ENCODE measurements at regions not wholly inside any gene's neighbourhood (a gene's known extent, or its start where the extent isn't known, plus 50 kb on each side); places are given as distances from the start of the nearest gene placed in this dataset.

DNA sequence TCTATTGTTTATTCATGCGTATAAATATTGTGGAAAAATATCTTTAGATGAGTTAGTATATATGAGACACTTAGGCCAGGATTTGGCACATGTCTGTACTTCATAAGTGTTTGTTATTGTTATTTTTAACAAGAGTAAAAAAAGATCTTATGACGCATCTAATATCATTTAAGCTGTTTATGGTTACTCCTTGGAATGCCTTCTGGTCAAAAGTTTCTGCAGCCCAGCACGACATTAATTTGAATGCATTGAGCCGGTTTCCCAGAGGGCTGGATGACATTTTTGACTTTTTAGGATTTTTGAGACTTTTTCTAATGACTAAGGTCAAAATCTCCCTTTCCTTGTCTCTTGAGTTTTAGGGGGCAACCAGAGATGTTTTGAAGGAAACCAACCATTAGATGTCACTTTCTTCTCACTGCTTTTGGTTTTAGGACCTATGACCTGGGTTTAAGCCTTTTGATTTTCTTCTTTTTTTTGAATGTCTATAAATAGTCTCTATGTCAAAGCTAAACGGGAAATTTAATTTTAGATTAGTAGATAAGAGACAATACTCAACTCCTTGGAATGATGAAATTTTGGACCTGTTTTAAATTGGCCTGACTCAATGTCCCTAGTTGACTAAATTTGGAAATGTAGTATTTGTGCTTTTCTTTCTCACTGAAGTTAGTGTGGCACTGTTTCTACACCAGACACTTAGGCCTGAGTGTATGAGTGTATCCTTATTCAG lies 215.5 kb downstream of the AEBP2 start:
- 2% methylated on average over 5 of the region's 5 CpGs for WGBS (ENCODE audit: insufficient coverage, low coverage, missing lambda C conversion rate)
- intact Hi-C loops (cut with micrococcal nuclease) = no loop called here
- in situ Hi-C loops (cut with MboI) = no loop called here
- TF ChIP-seq, protein P1, sequence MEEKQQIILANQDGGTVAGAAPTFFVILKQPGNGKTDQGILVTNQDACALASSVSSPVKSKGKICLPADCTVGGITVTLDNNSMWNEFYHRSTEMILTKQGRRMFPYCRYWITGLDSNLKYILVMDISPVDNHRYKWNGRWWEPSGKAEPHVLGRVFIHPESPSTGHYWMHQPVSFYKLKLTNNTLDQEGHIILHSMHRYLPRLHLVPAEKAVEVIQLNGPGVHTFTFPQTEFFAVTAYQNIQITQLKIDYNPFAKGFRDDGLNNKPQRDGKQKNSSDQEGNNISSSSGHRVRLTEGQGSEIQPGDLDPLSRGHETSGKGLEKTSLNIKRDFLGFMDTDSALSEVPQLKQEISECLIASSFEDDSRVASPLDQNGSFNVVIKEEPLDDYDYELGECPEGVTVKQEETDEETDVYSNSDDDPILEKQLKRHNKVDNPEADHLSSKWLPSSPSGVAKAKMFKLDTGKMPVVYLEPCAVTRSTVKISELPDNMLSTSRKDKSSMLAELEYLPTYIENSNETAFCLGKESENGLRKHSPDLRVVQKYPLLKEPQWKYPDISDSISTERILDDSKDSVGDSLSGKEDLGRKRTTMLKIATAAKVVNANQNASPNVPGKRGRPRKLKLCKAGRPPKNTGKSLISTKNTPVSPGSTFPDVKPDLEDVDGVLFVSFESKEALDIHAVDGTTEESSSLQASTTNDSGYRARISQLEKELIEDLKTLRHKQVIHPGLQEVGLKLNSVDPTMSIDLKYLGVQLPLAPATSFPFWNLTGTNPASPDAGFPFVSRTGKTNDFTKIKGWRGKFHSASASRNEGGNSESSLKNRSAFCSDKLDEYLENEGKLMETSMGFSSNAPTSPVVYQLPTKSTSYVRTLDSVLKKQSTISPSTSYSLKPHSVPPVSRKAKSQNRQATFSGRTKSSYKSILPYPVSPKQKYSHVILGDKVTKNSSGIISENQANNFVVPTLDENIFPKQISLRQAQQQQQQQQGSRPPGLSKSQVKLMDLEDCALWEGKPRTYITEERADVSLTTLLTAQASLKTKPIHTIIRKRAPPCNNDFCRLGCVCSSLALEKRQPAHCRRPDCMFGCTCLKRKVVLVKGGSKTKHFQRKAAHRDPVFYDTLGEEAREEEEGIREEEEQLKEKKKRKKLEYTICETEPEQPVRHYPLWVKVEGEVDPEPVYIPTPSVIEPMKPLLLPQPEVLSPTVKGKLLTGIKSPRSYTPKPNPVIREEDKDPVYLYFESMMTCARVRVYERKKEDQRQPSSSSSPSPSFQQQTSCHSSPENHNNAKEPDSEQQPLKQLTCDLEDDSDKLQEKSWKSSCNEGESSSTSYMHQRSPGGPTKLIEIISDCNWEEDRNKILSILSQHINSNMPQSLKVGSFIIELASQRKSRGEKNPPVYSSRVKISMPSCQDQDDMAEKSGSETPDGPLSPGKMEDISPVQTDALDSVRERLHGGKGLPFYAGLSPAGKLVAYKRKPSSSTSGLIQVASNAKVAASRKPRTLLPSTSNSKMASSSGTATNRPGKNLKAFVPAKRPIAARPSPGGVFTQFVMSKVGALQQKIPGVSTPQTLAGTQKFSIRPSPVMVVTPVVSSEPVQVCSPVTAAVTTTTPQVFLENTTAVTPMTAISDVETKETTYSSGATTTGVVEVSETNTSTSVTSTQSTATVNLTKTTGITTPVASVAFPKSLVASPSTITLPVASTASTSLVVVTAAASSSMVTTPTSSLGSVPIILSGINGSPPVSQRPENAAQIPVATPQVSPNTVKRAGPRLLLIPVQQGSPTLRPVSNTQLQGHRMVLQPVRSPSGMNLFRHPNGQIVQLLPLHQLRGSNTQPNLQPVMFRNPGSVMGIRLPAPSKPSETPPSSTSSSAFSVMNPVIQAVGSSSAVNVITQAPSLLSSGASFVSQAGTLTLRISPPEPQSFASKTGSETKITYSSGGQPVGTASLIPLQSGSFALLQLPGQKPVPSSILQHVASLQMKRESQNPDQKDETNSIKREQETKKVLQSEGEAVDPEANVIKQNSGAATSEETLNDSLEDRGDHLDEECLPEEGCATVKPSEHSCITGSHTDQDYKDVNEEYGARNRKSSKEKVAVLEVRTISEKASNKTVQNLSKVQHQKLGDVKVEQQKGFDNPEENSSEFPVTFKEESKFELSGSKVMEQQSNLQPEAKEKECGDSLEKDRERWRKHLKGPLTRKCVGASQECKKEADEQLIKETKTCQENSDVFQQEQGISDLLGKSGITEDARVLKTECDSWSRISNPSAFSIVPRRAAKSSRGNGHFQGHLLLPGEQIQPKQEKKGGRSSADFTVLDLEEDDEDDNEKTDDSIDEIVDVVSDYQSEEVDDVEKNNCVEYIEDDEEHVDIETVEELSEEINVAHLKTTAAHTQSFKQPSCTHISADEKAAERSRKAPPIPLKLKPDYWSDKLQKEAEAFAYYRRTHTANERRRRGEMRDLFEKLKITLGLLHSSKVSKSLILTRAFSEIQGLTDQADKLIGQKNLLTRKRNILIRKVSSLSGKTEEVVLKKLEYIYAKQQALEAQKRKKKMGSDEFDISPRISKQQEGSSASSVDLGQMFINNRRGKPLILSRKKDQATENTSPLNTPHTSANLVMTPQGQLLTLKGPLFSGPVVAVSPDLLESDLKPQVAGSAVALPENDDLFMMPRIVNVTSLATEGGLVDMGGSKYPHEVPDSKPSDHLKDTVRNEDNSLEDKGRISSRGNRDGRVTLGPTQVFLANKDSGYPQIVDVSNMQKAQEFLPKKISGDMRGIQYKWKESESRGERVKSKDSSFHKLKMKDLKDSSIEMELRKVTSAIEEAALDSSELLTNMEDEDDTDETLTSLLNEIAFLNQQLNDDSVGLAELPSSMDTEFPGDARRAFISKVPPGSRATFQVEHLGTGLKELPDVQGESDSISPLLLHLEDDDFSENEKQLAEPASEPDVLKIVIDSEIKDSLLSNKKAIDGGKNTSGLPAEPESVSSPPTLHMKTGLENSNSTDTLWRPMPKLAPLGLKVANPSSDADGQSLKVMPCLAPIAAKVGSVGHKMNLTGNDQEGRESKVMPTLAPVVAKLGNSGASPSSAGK (IDR thresholded peaks at IDR 0.05) = no peak
- TF ChIP-seq ZNF134 (CRISPR knock-in tag; conservative IDR thresholded peaks at IDR 0.05) (no peak), ZNF224 (CRISPR knock-in tag; IDR thresholded peaks at IDR 0.05) (no peak), SMAD3 (CRISPR knock-in tag; conservative IDR thresholded peaks at IDR 0.05) (no peak), ETV5 (CRISPR knock-in tag; IDR thresholded peaks at IDR 0.05; ENCODE audit: low read depth) (no peak), MAFG (tag; conservative IDR thresholded peaks at IDR 0.05) (no peak), SREBF1 (IDR thresholded peaks at IDR 0.05; ENCODE audit: borderline replicate concordance, low read depth, low read length) (no peak), NFE2 (IDR thresholded peaks at IDR 0.05; ENCODE audit: low read depth) (no peak)
- TF ChIP-seq, protein P2, sequence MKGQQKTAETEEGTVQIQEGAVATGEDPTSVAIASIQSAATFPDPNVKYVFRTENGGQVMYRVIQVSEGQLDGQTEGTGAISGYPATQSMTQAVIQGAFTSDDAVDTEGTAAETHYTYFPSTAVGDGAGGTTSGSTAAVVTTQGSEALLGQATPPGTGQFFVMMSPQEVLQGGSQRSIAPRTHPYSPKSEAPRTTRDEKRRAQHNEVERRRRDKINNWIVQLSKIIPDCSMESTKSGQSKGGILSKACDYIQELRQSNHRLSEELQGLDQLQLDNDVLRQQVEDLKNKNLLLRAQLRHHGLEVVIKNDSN (CRISPR knock-in tag; IDR thresholded peaks at IDR 0.05) = no peak
- TF ChIP-seq, protein P3, sequence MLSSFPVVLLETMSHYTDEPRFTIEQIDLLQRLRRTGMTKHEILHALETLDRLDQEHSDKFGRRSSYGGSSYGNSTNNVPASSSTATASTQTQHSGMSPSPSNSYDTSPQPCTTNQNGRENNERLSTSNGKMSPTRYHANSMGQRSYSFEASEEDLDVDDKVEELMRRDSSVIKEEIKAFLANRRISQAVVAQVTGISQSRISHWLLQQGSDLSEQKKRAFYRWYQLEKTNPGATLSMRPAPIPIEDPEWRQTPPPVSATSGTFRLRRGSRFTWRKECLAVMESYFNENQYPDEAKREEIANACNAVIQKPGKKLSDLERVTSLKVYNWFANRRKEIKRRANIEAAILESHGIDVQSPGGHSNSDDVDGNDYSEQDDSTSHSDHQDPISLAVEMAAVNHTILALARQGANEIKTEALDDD (IDR thresholded peaks at IDR 0.05) = no peak

More for the DNA sequence above, 215.5 kb downstream of the AEBP2 start:
- no peak for ATAC-seq
- Histone ChIP-seq H3K9me1 (ENCODE audit: control insufficient read depth, insufficient read depth, low read length) (no peaks in the 10 kb centered on the region), H4K20me1 (replicated peaks; ENCODE audit: control insufficient read depth, insufficient read depth, low read length) (no peaks in the 10 kb centered on the region), H3K79me2 (ENCODE audit: control insufficient read depth, insufficient read depth, low read length) (no peaks in the 10 kb centered on the region), H3K27ac (ENCODE audit: extremely low read depth, low read depth, low read length) (no peak overlapping the region), H3K36me3 (ENCODE audit: control insufficient read depth, insufficient read depth, low read length) (no peaks in the 10 kb centered on the region), H3K4me1 (replicated peaks in 1 of 2; ENCODE audit: control insufficient read depth in 2 of 2, insufficient read depth in 2 of 2, low read length in 2 of 2) (no peaks in the 10 kb centered on the region), H3K27me3 (ENCODE audit: control insufficient read depth in 2 of 2, insufficient read depth in 2 of 2, low read length in 2 of 2) (no peaks in the 10 kb centered on the region), H3K9me3 (replicated peaks; ENCODE audit: control insufficient read depth, insufficient read depth, low read depth, low read length) (no peaks in the 10 kb centered on the region), H3K4me2 (ENCODE audit: insufficient read depth, low read length) (no peak overlapping the region), H3K4me3 (no peak overlapping the region), H3K9ac (ENCODE audit: insufficient read depth in 1 of 2, low read depth in 2 of 2, low read length in 2 of 2) (no peak overlapping the region), H2AFZ (ENCODE audit: low read depth, low read length) (no peak overlapping the region)
- FAIRE-seq = no peak
- DNase-seq (ENCODE audit: extremely low read depth in 1 of 4, low spot score in 3 of 4) = no peak
- ChIA-PET CTCF (ENCODE audit: low intra/inter-chr PET ratio) (interaction anchor here (0.6 kb wide), 1 partner anchor 1195 kb away, joined by 6 read pairs; no protein-coding TSS in a partner anchor), POLR2A (interaction anchor here (0.6 kb wide), 1 partner anchor 18 kb away, joined by 3 read pairs; no protein-coding TSS in a partner anchor)
- BruUV-seq (replicated peaks) = no TSS peak

All from K562 (cell line).